DOHH2 (cell line): ENCODE measurements at regions not wholly inside any gene's neighbourhood (a gene's known extent, or its start where the extent isn't known, plus 50 kb on each side); places are given as distances from the start of the nearest gene placed in this dataset.

Source experiments
- H3F3A ChIP-seq: fragments of 200-600 bp; sonication (generic), shearing (Covaris generic); 2 replicates; pipeline ENCODE4 v1.6.0; 2016; ENCODE audit warnings: antibody characterized with exemption, mild to moderate bottlenecking; ENCODE audit not compliant: control insufficient read depth, insufficient read depth
- H3K27ac ChIP-seq: fragments of 200-600 bp; sonication (generic); 2 replicates; pipeline ENCODE4 v1.5.1; 2014; ENCODE audit warnings: low read depth, mild to moderate bottlenecking, low read length, moderate library complexity
- H3K27me3 ChIP-seq: fragments of 200-600 bp; sonication (generic); 2 replicates; pipeline ENCODE4 v1.6.1; 2014; ENCODE audit warnings: mild to moderate bottlenecking, low read length, mixed read lengths; ENCODE audit not compliant: control insufficient read depth
- H3K36me3 ChIP-seq: fragments of 200-600 bp; sonication (generic); 2 replicates; pipeline ENCODE4 v1.6.1; 2014; ENCODE audit warnings: mild to moderate bottlenecking, low read length, moderate library complexity, mixed read lengths; ENCODE audit not compliant: control insufficient read depth
- H3K4me1 ChIP-seq: fragments of 200-600 bp; sonication (generic); 2 replicates; pipeline ENCODE4 v1.6.1; 2014; ENCODE audit warnings: mild to moderate bottlenecking, low read length, mixed read lengths; ENCODE audit not compliant: control insufficient read depth
- H3K4me2 ChIP-seq: fragments of 200-600 bp; sonication (generic); 2 replicates; pipeline ENCODE4 v1.6.0; 2014; ENCODE audit warnings: mild to moderate bottlenecking, low read length, moderate library complexity
- H3K4me3 ChIP-seq: fragments of 200-600 bp; sonication (generic); 2 replicates; pipeline ENCODE4 v1.5.1; 2014; ENCODE audit warnings: mild to moderate bottlenecking, low read length, mixed read lengths
- H3K79me2 ChIP-seq: fragments of 200-600 bp; sonication (generic); 2 replicates; pipeline ENCODE4 v1.6.1; 2014; ENCODE audit warnings: mild to moderate bottlenecking, low read length, mixed read lengths; ENCODE audit not compliant: control insufficient read depth
- H3K9me2 ChIP-seq: fragments of 200-600 bp; sonication (generic); replicated peaks from 2 replicates; pipeline ENCODE4 v1.6.1; 2014; ENCODE audit warnings: mild to moderate bottlenecking, low read length, mixed read lengths; ENCODE audit not compliant: control insufficient read depth
- H3K9me3 ChIP-seq: fragments of 200-600 bp; sonication (generic); 2 replicates; pipeline ENCODE4 v1.6.1; 2014; ENCODE audit warnings: antibody characterized with exemption, low read length, mixed read lengths; ENCODE audit not compliant: control insufficient read depth, insufficient read depth
- H4K20me1 ChIP-seq: fragments of 200-600 bp; sonication (generic); 2 replicates; pipeline ENCODE4 v1.6.0; 2014; ENCODE audit warnings: low read depth, mild to moderate bottlenecking, antibody characterized with exemption, low read length, moderate library complexity; ENCODE audit not compliant: control insufficient read depth, insufficient read depth
- CTCF ChIP-seq: fragments of 200-600 bp; sonication (generic); IDR thresholded peaks from one replicate; pipeline ENCODE4 v1.5.1; 2014; ENCODE audit warnings: antibody characterized with exemption, mild to moderate bottlenecking, low read depth, low read length; ENCODE audit not compliant: poor library complexity, severe bottlenecking
- EZH2phosphoT487 ChIP-seq: fragments of 200-600 bp; sonication (generic); IDR thresholded peaks from 2 replicates; pipeline ENCODE4 v1.6.1; 2017; ENCODE audit warnings: borderline replicate concordance, mild to moderate bottlenecking, antibody characterized with exemption, low read length, moderate library complexity, mixed read lengths

- no peaks in the 10 kb centered on the region for H3K9me3 ChIP-seq
- no peaks in the 10 kb centered on the region for H3K9me2 ChIP-seq
- H3K27me3 ChIP-seq = no peaks in the 10 kb centered on the region
- TF ChIP-seq EZH2phosphoT487 (no peak), CTCF (no peak)
- no peaks in the 10 kb centered on the region for H4K20me1 ChIP-seq
- no peaks in the 10 kb centered on the region for H3F3A ChIP-seq
- H3K4me2 ChIP-seq = no peak overlapping the region
- H3K27ac ChIP-seq = no peak overlapping the region
- H3K36me3 ChIP-seq = no peaks in the 10 kb centered on the region
- no peaks in the 10 kb centered on the region for H3K79me2 ChIP-seq
- no peaks in the 10 kb centered on the region for H3K4me1 ChIP-seq
- H3K4me3 ChIP-seq = no peak overlapping the region
Measured at GRCh38 chr21:15423676-15424445, 305.9 kb upstream of the USP25 start.

- Histone ChIP-seq H3K27ac (no peak overlapping the region), H3K79me2 (no peaks in the 10 kb centered on the region), H3K36me3 (no peaks in the 10 kb centered on the region)
Measured at GRCh38 chr21:15425049-15425448, 304.7 kb upstream of the USP25 start.

GRCh38 chr21:15430023-15430422 lies 299.8 kb upstream of the USP25 start:
- no peak for TF ChIP-seq CTCF
- no peak for TF ChIP-seq EZH2phosphoT487
- Histone ChIP-seq H3K79me2 (no peaks in the 10 kb centered on the region), H3K27ac (no peak overlapping the region), H3K4me3 (no peak overlapping the region), H3K27me3 (no peaks in the 10 kb centered on the region), H3F3A (no peaks in the 10 kb centered on the region), H3K9me2 (no peaks in the 10 kb centered on the region), H4K20me1 (no peaks in the 10 kb centered on the region), H3K4me1 (no peaks in the 10 kb centered on the region), H3K36me3 (no peaks in the 10 kb centered on the region), H3K9me3 (no peaks in the 10 kb centered on the region), H3K4me2 (no peak overlapping the region)

More at GRCh38 chr21:15425049-15425448, 304.7 kb upstream of the USP25 start:
- no peaks in the 10 kb centered on the region for H3K27me3 ChIP-seq
- no peak overlapping the region for H3K4me3 ChIP-seq
- H3K9me3 ChIP-seq = no peaks in the 10 kb centered on the region
- no peaks in the 10 kb centered on the region for H4K20me1 ChIP-seq
- no peaks in the 10 kb centered on the region for H3F3A ChIP-seq
- TF ChIP-seq EZH2phosphoT487 = no peak
- TF ChIP-seq CTCF = no peak
- H3K4me1 ChIP-seq = no peaks in the 10 kb centered on the region
- no peaks in the 10 kb centered on the region for H3K9me2 ChIP-seq
- H3K4me2 ChIP-seq = no peak overlapping the region
